ENCODE measurements at regions not wholly inside any gene's neighbourhood (a gene's known extent, or its start where the extent isn't known, plus 50 kb on each side); places are given as distances from the start of the nearest gene placed in this dataset.

DNA sequence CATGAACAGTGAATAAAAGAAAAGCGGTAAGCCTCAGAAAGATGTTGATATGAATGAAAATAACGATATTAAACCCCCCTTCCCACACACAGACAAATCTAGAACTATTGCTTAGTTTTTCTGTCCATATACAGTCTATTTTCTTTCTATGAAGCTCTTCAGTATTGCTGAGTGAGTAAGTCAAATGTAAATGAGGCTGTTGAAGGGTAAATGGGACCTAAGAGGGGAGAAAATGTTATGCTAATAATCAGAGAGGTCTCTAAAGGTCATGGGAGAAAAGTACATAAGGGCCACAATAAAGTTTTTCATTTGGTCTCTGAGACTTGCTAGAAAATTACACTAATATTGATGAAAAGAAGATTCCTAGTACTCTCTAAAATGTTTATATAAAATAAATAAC lies 56.2 kb downstream of the PABPC4L start:
- DNase-seq (ENCODE audit: low read depth), result no peak
- TF ChIP-seq CTCF (conservative IDR thresholded peaks at IDR 0.05; ENCODE audit: low read depth, low read length), result no peak
- no peak overlapping the region for H3K4me3 ChIP-seq (ENCODE audit: low read depth, low read length)

DNA sequence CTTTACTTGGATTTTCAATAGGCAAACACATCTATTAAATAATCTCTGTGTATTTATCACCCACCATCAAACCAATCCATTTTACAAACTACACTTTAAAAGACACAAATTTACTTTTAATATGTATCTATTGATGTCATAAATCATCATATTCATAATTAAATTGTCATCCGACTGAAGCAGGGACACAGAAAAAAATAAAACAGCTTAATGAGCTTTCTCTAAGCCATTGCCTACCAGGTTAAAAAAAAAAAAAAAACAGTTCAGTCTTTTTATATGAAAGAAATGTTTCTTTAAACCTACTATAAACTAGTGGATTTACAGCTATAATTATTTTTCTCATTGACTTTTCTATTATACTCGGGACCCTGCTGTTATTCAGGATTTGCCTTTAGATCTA lies 57.3 kb downstream of the PABPC4L start:
- H3K4me3 ChIP-seq (ENCODE audit: low read depth, low read length), result no peak overlapping the region
- DNase-seq (ENCODE audit: low read depth), result no peak
- no peak for TF ChIP-seq CTCF (conservative IDR thresholded peaks at IDR 0.05; ENCODE audit: low read depth, low read length)

DNA sequence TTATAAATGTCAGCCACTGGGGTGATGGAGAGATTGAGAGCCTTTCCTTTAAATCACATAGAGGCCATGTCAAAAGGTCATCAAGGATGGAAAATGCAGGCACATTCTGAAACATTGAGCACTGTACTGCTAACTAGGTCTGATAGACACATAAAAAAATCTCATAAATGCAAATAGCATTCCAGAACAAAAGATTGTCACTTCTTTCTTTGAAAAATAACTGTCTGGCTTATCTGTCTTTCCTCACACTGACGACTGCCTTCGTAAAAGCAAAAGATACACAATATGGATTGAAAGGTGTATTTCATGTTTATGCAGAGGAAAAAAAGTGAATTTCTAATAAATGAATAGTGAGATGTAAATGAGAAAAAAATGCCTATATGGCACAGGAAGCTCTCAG lies 59.9 kb downstream of the PABPC4L start:
- no peak for TF ChIP-seq CTCF (conservative IDR thresholded peaks at IDR 0.05; ENCODE audit: low read depth, low read length)
- no peak for DNase-seq (ENCODE audit: low read depth)
- no peak overlapping the region for H3K4me3 ChIP-seq (ENCODE audit: low read depth, low read length)

DNA sequence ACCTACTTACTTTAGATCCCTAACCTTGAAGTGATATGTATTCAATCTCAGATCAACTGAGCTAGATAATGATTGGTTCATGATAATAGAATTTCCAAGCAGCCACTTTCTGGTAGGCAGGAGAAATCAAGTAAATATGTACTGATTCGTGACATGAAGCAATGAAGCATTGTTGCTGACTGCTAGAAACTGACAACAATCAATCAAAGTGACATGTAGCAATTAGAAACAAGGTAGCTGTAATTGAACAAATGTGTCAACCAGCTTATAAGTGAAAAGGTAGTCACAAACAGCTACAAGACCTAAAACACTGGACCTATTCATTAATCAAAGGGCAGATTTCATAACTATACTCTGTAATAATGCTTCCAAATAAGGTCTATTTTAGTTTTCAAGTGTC lies 62.4 kb downstream of the PABPC4L start:
- no peak overlapping the region for H3K4me3 ChIP-seq (ENCODE audit: low read depth, low read length)
- DNase-seq (ENCODE audit: low read depth), result no peak
- no peak for TF ChIP-seq CTCF (conservative IDR thresholded peaks at IDR 0.05; ENCODE audit: low read depth, low read length)

GRCh38 chr4:134132086-134132783 lies 69.4 kb downstream of the PABPC4L start:
- TF ChIP-seq CTCF (conservative IDR thresholded peaks at IDR 0.05; ENCODE audit: low read depth, low read length), result no peak
- H3K4me3 ChIP-seq (ENCODE audit: low read depth, low read length), result no peak overlapping the region
- no peak for DNase-seq (ENCODE audit: low read depth)

GRCh38 chr4:134126955-134127354 lies 74.6 kb downstream of the PABPC4L start:
- TF ChIP-seq CTCF (conservative IDR thresholded peaks at IDR 0.05; ENCODE audit: low read depth, low read length), result no peak
- no peak for DNase-seq (ENCODE audit: low read depth)
- H3K4me3 ChIP-seq (ENCODE audit: low read depth, low read length), result no peak overlapping the region

DNA sequence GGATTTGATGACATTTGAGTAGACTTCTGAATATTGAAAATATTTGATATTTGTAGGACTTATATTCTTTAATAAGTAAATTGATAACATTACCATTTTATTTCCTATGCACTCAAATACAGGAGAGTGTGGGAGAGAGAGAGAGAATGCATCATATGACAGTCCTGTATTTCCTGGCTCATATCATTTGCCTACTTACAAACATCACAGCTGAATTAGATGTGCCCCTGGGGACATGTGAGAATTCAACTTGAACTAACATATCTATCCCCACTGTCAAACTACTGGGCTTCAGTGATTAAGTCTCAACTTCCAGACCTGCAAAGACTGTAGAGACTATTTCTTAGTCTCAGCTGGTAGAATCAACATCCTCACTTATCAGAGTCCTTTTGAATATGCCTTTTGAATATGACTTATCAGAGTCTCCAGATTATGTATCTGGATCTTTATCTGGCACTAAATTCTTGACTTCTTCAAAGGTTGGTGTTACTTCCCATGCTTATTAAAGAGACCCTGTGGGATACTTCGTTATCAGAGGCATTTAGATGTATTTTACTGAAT lies 75.5 kb downstream of the PABPC4L start:
- TF ChIP-seq CTCF (conservative IDR thresholded peaks at IDR 0.05; ENCODE audit: low read depth, low read length), result no peak
- H3K4me3 ChIP-seq (ENCODE audit: low read depth, low read length), result no peak overlapping the region
- DNase-seq (ENCODE audit: low read depth), result no peak

Data from choroid plexus epithelial cell (primary cell).